Fibroblast of skin of left quadriceps (primary cell): ENCODE measurements at regions not wholly inside any gene's neighbourhood (a gene's known extent, or its start where the extent isn't known, plus 50 kb on each side); places are given as distances from the start of the nearest gene placed in this dataset.

Experiments used
- DNase-seq, 2 experiments: peaks; one replicate each; pipeline ENCODE4 v3.0.0-alpha.2; 2013; ENCODE audit warnings: low read depth in 2 of 2

DNA sequence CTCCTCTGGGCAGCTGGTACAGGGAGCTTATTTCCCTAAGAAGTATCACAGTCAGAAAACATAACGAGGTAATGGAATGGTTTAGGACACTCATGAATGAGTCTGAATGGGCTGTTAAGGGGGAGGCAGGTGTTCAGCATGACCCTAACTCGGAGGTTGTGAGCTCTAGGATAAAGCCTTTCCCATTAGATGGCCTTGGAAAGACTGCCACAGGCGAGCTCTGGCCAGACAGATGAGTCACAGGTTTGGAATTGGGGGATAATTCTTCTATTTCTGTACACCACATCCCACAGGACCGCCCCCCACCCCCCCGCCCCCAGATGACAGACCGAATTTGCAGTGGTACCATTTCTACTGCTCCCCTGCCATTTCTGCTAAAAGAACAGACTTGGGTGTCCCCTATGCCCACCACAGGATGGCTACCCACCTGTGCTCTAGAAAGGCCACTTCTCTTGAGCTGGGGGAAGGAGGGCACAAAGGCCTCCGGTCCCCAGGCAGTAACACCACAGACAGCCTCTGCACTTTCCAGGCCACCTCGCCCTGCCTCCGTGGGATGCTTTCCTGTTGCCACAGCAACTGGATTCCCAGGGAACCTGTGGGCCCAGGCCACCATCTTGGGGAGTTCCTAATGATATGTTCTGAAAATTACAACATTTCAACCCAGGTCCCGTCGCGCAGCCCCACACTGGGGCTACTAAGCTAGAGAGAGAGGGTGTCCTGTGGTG lies 76.7 kb downstream of the TRIM29 start:
- no peak for DNase-seq

DNA sequence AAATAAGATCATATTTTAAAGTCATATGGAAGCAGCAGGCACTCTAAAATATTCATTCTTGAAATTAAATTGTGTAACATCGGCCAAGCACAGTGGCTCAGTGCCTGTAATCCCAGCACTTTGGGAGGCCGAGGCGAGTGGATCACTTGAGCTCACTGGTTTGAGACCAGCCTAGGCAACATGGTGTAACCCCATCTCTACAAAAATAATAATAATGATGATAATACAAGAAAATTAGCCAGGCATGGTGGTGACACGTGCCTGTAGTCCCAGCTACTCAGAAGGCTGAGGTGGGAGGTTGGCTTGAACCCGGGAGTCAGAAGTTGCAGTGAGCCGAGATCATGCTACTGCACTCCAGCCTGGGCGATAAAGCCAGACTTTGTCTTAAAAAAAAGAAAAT lies 77.4 kb downstream of the TRIM29 start:
- no peak for DNase-seq

DNA sequence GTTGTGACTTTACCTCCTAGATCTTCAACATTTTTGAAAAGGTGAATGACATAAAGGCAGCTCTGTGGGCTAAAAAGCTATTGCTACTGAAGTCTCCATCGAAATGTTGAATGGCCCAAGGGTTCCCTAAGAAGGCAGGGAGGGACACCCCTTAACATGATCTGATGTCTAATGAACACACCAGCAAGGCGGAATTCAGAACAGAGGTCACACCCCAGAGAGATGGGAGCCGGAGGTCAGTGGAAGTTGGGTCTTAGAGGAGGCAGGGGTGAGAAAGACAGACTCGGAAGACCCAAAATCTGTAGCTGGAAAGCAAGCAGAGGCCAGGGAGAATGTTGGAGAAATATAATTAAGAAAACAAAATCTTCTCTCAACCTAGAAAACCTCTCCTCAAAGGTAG lies 79.0 kb downstream of the TRIM29 start:
- no peak for DNase-seq

DNA sequence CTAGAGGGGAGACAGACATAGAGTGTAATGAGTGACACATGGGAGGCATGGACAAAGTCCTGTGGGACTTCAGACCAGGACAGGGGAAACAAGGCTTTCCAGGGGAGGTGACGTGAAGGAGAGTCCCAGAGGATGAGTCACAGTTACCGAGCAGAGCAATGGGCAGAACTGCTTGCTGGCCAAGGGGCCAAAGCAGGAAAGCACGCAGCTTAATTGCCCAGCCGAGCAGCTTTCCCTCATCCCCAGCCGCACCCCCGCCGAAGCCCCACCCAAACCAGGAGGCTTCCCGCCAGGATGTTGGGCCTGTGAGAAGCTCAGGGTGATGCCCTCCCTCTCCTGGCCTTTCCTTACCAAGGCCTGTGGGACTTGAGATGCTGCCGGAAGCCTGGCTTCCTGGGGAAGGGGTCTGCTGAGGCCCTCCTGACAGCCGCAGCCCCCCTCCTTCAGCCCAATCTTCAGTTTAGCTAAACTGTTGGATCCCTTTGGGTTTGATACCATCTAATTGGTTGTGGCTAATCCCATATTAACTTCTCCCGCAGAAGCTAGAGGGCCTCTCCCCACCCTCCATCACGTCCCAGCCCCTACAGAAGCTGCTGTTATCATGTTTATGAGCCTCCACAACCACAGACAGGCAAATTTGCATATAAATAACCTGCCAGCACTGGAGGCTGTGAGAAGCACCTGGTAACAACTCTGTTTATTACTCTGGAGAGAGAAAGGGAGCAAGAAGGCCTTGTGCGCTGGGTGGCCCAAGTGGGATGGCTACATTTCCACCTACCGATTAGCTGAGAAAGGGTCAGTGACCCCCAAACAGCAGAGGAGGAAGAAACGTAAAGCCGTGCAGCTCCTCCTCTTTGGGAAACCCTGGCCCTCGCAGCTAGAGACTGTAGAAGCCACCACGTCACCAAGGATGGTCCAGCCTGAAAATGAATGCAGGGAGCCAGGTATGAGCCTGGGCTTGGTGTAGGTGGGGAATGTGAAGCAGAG lies 80.0 kb downstream of the TRIM29 start:
- DNase-seq: no peak

DNA sequence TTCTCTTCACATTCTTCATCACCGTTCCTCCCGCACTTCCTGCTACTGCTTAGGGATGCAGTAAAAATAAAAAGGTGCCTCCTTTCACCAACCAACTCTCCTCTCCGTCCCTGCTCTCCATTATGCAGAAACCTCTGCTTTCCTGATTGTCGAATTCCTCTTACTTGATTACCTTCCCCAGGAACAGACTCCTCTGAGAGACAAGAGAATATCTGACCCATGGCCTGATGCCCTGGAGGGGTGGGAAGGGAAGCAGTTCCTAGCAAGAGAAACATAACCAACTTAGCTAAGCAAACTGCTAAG lies 80.9 kb downstream of the TRIM29 start:
- DNase-seq: no peak

DNA sequence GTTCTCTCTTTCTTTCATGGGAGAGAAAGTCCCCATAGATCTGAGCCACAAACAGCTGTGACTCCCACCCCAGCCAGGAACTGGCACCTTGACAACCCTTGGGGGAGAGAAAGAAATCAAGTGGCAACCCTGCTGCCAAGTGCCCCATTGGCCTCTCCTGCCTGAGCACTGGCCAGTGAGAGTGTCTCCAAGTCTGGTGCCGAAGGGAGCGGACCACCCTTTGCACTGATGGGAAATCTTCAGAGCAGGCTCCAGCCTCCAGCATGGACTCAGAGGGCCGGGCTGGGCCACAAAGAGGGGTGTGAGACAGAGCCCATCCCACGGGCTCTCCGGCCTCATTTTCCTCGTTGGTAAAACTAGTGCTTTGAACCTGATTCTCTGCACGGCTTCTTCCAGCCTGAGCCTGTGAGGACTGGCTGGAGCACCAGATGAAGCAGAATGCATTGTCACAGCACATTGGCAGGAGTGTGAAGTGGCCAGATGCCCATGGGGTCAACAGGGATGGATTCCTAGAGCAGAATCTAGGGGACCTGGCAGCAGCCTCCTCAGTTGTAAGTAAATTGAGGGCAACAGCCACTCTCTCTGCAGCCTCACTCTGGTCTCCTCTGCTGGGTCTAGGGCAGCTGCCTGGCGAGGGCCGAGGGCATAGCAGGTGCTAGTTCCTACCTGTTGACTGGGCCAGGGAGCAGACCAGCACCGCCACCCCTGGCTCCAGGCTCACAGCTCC lies 81.4 kb downstream of the TRIM29 start:
- DNase-seq: no peak

DNA sequence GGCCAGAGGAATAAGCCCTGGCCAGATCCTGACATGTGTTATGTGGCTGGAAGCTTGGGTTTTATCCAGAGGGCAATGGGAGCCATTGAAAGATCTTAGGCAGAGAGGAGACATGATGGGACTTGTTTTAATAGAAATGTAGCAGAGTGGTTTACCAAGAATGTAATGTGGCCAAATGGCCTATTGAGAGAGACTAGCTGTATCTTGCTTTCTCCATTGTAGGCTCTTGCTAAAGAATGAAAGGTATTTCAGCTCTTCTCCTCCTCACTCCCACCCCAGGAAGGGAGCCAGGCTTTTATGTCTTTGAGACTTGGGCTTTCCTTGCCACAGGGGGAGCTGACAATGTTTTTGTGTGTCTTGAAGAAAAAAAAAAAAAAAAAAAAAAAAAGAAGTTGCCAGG lies 82.3 kb downstream of the TRIM29 start:
- DNase-seq: peak; percentile 9 to 15

DNA sequence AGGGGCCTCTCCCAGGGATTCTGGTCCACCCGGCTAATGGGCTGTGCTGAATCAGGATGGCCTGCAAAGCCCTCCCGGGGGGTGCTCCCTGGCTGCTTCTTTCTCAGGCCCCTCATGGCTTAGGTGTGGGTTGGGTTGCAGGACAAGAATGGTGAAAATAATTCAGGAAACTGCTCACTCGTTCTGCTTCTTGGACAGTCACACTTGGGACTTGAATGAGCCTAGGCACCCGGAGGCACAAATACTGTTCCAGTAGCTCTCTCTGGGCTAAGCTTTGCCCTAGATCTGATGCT lies 83.2 kb downstream of the TRIM29 start:
- no peak for DNase-seq

DNA sequence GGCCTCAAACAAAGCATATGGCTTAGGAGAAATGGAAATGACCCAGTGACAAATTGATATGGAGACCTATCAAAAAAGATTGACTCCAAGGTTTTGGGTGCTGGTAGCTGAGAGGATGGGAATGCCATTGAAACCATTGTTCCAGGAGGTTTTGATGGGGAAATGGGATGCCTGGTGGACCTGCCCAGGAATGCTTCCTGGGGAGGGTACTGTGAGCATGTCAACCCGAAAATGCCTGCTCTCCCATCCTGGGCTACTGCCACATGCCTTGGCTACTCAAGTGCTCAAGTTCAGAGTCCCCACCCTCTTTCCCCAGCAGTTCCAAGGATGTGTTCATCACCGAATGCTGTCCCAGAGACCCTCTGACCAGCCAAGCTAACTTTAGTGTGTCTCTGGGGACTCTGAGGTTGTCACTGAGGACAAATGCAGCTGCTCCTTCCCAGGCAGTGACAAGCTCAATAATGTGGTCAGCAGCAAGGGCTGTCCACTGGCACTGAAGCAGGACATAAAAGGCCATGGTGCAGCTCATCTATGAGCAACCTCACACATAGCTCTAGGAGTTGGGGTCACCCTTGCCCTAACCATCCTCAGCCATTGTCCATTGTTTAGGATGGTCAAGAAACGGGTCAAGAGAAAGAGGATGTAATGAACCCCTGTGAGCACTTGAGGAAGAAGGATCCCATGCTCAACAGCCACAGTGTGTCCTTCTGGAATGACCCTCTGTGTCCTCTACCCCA lies 83.7 kb downstream of the TRIM29 start:
- DNase-seq: no peak

DNA sequence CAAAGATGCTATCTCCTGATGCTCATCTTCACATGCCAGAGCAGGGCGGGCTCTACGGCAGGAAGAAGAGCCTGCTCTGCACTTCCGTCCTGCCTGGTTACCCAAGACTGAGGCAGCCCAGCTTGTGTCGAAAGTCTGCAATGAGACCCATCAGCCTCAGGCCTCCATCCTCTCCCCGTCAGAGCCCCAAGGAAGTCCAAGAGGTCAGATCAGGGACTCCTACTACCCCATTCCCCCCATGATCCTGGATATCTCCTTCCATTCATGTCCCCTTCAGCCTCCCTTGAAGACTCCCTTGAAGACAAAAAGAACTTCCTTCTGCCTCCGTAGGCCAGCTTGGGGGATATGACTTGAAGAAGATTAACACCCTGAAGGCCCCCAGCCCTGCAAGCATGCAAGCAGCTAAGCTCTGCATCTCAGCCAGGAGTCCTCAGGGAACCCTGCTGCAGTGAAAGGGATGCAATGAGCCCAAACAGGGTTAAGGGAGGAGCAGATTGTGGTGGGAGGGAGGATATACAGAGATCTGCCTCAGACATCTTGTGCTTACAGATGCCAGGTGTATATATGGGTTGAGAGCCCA lies 85.6 kb downstream of the TRIM29 start:
- DNase-seq: no peak

DNA sequence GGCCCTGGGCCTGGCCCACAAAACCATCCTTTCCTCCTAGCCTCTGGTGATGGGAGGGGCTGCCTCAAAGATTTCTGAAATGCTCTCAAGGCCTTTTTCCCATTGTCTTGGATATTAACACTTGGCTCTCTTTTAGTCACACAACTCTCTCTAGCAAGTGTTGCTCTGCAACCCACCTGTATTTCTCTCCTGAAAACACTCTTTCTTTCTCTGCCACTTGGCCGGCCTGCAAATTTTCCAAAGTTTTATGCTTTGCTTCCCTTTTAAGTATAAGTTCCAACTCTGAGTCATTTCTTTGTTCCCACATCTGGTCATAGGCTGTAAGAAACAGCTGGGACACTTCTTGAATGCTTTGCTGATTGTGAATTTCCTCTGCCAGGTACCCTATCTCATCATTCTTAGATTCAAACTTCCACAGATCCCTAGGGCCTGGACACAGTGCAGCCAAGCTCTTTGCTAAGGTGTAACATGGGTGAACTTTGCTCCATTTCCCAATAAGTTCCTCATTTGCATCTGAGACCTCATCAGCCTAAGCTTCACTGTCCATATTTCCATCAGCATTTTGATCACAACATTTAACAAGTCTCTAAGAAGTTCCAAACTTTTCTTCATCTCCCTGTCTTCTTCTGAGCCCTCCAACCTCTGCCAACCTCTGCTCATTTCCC lies 93.8 kb downstream of the TRIM29 start:
- no peak for DNase-seq

DNA sequence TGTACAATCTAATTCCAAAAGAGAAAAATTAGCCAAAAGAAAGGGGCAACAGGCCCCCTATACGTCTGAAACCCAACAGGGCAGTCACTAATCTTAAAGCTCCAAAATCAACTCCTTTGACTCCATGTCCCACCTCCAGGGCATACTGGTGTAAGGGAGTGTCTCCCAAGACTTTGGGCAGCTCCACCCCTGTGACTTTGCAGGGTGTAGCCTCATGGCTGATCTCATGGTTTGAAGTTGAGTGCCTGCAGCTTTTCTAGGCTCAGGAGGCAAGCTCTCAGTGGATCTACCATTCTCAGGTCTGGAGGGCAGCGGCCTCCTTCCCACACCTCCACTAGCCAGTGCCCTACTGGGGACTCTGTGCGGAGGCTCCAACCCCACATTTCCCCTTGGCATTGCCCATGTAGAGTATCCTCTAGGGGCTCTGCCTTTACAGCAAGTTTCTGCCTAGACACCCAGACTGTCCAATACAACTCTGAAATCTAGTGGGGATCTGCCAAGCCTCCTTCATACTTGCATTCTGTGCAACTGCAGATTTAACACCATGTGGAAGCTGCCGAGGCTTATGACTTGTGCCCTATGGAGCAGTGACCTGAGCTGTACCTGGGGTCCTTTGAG lies 94.5 kb downstream of the TRIM29 start:
- DNase-seq: no peak

DNA sequence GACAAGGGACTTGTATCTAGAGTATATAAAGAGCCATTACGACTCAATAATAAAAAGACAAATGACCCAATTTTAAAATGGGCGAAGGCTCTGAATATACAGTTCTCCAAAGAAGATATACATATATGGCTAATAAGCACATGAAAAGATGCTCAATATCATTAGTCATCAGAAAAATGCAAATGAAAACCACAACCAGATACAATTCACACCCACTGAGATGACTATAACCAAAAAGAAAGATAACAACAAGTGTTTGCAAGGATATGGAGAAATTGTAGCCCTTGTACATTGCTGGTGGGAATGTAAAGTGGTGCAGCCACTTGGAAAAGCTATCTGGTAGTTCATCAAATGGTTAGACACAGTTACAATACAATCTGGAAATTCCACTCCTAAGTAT lies 96.3 kb downstream of the TRIM29 start:
- no peak for DNase-seq

DNA sequence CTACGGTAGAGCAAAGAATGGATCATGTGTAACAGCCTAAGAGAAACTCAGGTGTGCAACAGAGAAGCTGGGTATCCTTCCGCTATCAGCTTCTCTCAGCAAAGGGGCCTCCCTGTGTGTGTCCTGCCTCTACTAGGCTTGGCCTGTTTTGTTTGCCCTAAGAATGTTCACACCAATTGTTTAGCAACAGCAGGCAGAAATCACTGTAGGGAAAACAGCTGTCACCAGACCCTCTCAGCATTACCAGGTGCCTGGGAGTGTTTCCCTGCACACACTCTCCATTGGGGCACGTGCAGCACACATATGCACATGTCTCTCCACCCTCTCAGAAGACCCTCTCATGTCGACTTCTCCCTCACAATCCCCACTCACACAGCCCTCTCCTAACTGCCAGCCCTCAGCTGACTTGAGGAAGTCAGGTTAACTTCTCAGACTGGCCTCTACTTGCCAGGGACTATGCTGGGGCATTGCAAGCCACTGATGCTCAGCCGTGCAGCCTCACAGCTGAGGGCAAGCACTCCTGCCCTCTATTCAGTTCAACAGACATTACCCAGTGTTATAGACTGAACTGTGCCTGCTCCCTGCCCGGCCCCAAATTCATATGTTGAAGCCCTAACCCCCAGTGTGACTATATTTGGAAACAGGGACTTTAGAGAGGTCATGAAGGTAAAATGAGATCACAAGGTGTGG lies 97.6 kb downstream of the TRIM29 start:
- DNase-seq: no peak

DNA sequence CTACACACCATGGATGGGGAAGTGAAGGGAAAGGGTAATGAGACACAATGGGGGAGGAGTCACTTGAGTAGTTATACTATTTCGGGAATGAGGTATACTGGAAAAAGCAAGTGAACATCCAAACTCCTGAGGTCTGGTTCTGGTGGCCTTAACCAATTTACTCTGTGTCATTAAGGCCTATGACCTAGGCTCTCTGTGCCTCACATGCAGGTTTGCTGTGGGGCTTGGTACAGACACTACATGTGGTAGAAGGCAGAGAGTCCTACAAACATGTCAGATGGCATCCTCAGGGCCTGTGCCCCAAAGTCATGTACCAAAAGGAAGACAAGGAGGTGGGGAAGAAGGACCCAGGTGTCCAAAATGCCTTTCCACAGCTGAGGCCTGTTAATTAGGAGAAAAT lies 98.9 kb downstream of the TRIM29 start:
- DNase-seq: no peak

DNA sequence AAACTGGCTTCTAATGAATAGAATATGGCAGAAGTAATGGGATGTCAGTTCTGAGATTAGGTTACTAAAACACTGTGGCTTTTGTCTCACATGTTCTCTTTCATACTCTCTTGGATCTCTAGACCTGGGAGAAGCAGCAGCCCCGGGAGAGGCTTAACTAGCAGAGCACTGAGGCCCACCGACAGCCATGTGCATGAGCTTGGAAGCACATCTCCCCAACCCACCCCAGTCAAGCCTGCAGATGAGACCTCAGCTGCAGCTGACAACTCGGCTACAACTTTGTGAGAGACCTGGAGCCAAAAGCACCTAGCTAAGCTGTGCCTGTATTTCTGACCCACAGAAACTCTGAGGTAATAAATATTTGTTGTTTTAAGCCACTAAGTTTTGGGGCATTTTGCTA lies 100.8 kb downstream of the TRIM29 start:
- no peak for DNase-seq

DNA sequence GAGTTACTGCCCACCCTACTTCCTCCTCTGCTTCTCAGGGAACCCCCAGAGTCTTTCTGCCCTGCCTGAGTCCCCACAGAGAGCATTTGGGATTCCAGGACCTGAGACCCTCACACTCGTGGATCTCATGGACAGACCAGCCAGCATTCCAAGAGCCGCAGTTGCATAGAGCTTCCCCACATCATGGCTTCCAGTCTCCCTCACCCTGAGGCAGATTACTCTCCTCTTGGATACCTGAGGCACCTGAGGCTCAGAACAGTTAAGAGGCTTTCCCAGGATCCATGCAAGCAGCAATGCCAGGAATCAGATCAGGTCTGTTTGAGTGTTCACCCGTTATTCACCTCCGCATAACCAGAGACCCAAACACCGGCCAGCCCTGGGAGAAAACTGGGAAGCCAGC lies 102.2 kb downstream of the TRIM29 start:
- no peak for DNase-seq

DNA sequence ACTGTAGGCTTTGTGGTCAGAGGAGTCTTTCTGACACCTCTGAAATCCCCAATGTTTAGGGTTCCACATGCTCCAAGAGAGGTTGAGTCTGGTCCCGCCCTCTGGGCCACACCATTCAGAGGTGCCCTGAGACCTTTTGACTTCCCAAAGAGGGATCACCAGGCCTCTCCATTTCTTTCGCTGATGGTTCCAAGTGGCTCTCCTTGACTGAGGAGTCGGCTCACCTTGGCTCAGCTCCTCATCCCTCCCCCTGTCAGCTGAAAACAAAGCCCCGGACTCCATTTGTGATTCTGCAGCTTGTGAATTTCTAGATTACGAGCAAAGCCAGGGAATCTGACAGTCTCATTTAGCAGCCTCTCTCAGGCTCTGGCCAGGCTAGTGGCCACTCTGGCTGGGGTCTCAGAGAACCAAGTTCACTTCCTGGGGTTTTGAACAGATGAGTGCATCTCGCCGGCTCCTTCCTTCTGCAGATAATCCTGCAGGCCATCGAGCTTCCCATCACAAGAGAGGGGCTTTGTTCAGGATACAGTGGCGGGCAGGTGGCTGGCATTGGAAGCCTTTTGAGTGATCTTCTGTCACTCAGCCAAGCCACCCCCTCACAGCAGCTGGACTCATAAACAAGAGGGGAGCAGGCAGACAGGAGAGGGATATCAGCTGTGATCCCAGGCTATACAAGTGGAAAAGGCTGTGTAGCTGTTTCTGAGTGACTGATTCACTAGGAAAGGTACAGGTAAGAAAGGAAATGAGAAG lies 102.9 kb downstream of the TRIM29 start:
- no peak for DNase-seq

DNA sequence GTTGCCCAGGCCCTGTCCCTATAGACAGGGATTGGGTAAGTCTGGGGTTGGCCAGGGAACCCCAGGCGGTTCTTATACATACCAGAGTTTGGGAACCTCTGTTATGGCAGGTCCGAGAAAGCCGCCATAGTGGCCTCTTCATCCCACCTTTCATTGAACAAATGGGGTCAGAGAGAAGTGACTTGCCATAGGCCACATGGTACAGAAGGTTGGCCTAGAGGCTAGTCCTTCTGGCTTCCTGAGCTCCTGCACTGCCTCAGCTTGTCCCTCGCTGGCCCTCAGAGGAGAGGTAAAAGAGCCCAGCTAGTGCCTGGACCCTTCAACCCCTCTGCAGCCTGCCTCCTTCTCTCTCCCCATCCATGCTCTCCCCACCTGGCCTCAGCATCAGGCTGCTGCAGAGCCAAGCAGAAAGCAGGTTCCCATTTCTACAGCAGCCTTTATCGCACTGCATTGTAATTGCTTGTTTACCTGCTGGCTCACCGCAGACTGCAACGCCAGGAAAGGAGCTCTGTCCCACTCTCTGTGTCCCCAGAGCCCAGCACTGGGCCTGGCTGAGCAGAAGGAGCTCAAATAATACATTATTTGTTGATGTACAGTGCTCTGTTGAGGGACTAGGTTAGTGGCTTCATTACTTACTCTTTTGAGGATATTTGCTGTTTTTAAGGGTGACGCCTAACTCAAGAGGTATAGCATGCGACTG lies 103.6 kb downstream of the TRIM29 start:
- DNase-seq: no peak
